ENCODE measurements at regions not wholly inside any gene's neighbourhood (a gene's known extent, or its start where the extent isn't known, plus 50 kb on each side); places are given as distances from the start of the nearest gene placed in this dataset.

- no peaks in the 10 kb centered on the region for H3K4me1 ChIP-seq (ENCODE audit: insufficient read depth, low read length)
- no peaks in the 10 kb centered on the region for H3K27me3 ChIP-seq (ENCODE audit: control insufficient read depth in 1 of 2, insufficient read depth in 2 of 2, low read length in 2 of 2)
- ChIA-PET CTCF (ENCODE audit: low intra/inter-chr PET ratio, low total read pairs) (no interaction called here), POLR2A (no interaction called here)
- WGBS (ENCODE audit: low lambda C conversion rate) = 4% methylated on average over 2 of the region's 2 CpGs
- intact Hi-C loops (cut with micrococcal nuclease; ENCODE audit: unreplicated experiment) (no loop called here), in situ Hi-C loops (cut with HindIII; ENCODE audit: extremely low pct_ligation_motif_present, low pct_unique_long_range_greater_than_20kb) (no loop called here)
- no peaks in the 10 kb centered on the region for H3K36me3 ChIP-seq (replicated peaks in 1 of 2; ENCODE audit: control insufficient read depth in 1 of 2, insufficient read depth in 2 of 2, low read length in 2 of 2)
- DNase-seq (ENCODE audit: low spot score) = no peak
- no peak overlapping the region for H3K4me3 ChIP-seq (replicated peaks in 1 of 3; ENCODE audit: insufficient read depth in 1 of 3, low read depth in 2 of 3, low read length in 3 of 3)
- BruUV-seq (replicated peaks) = no TSS peak
- H2AFZ ChIP-seq (ENCODE audit: low read length) = no peak overlapping the region
- no peak for ATAC-seq
- no peak overlapping the region for H3K9ac ChIP-seq (ENCODE audit: insufficient read depth, low read depth, low read length)
- H4K20me1 ChIP-seq (ENCODE audit: insufficient read depth, low read length) = no peaks in the 10 kb centered on the region
- H3K9me3 ChIP-seq (ENCODE audit: low read length) = peaks cover 95% of the 10 kb centered on the region
- H3K79me2 ChIP-seq (ENCODE audit: insufficient read depth, low read length) = no peaks in the 10 kb centered on the region
- TF ChIP-seq ZFAT (CRISPR knock-in tag; conservative IDR thresholded peaks at IDR 0.05) (no peak), NFRKB (IDR thresholded peaks at IDR 0.05) (no peak), ELK4 (CRISPR knock-in tag; IDR thresholded peaks at IDR 0.05; ENCODE audit: borderline replicate concordance) (no peak), ZNF275 (CRISPR knock-in tag; IDR thresholded peaks at IDR 0.05; ENCODE audit: borderline replicate concordance) (no peak), ZBTB42 (CRISPR knock-in tag; IDR thresholded peaks at IDR 0.05) (no peak), ZNF17 (CRISPR knock-in tag; IDR thresholded peaks at IDR 0.05) (no peak), SUZ12 (IDR thresholded peaks at IDR 0.05; ENCODE audit: low read depth, low read length) (no peak), NFIB (CRISPR knock-in tag; IDR thresholded peaks at IDR 0.05; ENCODE audit: borderline replicate concordance) (no peak), RNF219 (CRISPR knock-in tag; IDR thresholded peaks at IDR 0.05) (no peak), MAX (IDR thresholded peaks at IDR 0.05) (no peak)
- no peak for FAIRE-seq
- no peak overlapping the region for H3K27ac ChIP-seq (ENCODE audit: extremely low read length, insufficient read depth, low read length)
- H3K4me2 ChIP-seq (ENCODE audit: low read depth, low read length) = no peak overlapping the region
Observed at GRCh38 chr1:239221656-239222055, 164.7 kb upstream of the CHRM3 start.
